ENCODE measurements at regions not wholly inside any gene's neighbourhood (a gene's known extent, or its start where the extent isn't known, plus 50 kb on each side); places are given as distances from the start of the nearest gene placed in this dataset.

GRCh38 chrX:9147086-9147485, 113.2 kb upstream of the FAM9B start:
- Histone ChIP-seq H3K27ac (no peak overlapping the region), H3K9me3 (no peaks in the 10 kb centered on the region), H3K27me3 (no peaks in the 10 kb centered on the region), H3K36me3 (no peaks in the 10 kb centered on the region), H3K4me1 (ENCODE audit: control insufficient read depth in 1 of 2, insufficient read depth in 1 of 2, low read depth in 1 of 2, low read length in 1 of 2) (no peaks in the 10 kb centered on the region), H3K4me3 (ENCODE audit: low read depth in 1 of 2, low read length in 1 of 2) (no peak overlapping the region)
- TF ChIP-seq, protein P1, sequence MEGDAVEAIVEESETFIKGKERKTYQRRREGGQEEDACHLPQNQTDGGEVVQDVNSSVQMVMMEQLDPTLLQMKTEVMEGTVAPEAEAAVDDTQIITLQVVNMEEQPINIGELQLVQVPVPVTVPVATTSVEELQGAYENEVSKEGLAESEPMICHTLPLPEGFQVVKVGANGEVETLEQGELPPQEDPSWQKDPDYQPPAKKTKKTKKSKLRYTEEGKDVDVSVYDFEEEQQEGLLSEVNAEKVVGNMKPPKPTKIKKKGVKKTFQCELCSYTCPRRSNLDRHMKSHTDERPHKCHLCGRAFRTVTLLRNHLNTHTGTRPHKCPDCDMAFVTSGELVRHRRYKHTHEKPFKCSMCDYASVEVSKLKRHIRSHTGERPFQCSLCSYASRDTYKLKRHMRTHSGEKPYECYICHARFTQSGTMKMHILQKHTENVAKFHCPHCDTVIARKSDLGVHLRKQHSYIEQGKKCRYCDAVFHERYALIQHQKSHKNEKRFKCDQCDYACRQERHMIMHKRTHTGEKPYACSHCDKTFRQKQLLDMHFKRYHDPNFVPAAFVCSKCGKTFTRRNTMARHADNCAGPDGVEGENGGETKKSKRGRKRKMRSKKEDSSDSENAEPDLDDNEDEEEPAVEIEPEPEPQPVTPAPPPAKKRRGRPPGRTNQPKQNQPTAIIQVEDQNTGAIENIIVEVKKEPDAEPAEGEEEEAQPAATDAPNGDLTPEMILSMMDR (IDR thresholded peaks at IDR 0.05): no peak

DNA sequence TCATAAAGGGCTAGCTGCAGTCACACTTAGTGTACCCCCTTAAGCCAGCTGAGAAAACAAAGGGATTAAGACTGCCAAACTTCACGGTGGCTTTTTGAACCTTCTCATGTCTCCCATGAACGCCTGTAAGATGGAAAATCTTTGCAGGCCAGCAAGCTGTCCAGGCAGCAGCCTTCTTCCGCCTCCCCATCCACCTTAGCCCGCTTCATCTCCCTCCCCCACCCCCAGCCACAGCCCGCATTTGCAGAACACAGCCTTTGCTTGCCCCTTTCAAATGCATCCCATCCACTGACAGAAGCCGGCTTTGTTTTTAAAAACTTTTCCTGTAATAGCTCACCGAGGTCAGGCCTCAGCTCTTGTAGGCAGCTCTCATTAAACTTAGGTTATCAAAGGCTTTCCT, 113.8 kb upstream of the FAM9B start:
- no peak overlapping the region for H3K4me3 ChIP-seq (ENCODE audit: low read depth in 1 of 2, low read length in 1 of 2)
- no peaks in the 10 kb centered on the region for H3K4me1 ChIP-seq (ENCODE audit: control insufficient read depth in 1 of 2, insufficient read depth in 1 of 2, low read depth in 1 of 2, low read length in 1 of 2)
- no peaks in the 10 kb centered on the region for H3K27me3 ChIP-seq
- TF ChIP-seq, protein P1 (IDR thresholded peaks at IDR 0.05): no peak
- H3K36me3 ChIP-seq: no peaks in the 10 kb centered on the region
- H3K9me3 ChIP-seq: no peaks in the 10 kb centered on the region
- H3K27ac ChIP-seq: no peak overlapping the region

GRCh38 chrX:9148615-9149399, 114.9 kb upstream of the FAM9B start:
- no peaks in the 10 kb centered on the region for H3K4me1 ChIP-seq (ENCODE audit: control insufficient read depth in 1 of 2, insufficient read depth in 1 of 2, low read depth in 1 of 2, low read length in 1 of 2)
- no peaks in the 10 kb centered on the region for H3K27me3 ChIP-seq
- H3K4me3 ChIP-seq (ENCODE audit: low read depth in 1 of 2, low read length in 1 of 2): no peak overlapping the region
- H3K27ac ChIP-seq: no peak overlapping the region
- TF ChIP-seq, protein P1 (IDR thresholded peaks at IDR 0.05): no peak
- no peaks in the 10 kb centered on the region for H3K36me3 ChIP-seq
- H3K9me3 ChIP-seq: no peaks in the 10 kb centered on the region

- Histone ChIP-seq H3K9me3 (no peaks in the 10 kb centered on the region), H3K36me3 (no peaks in the 10 kb centered on the region), H3K27me3 (no peaks in the 10 kb centered on the region), H3K27ac (no peak overlapping the region), H3K4me3 (ENCODE audit: low read depth in 1 of 2, low read length in 1 of 2) (no peak overlapping the region), H3K4me1 (ENCODE audit: control insufficient read depth in 1 of 2, insufficient read depth in 1 of 2, low read depth in 1 of 2, low read length in 1 of 2) (no peaks in the 10 kb centered on the region)
- TF ChIP-seq, protein P1 (IDR thresholded peaks at IDR 0.05): no peak
Measured at GRCh38 chrX:9149501-9150245, 115.7 kb upstream of the FAM9B start.

DNA sequence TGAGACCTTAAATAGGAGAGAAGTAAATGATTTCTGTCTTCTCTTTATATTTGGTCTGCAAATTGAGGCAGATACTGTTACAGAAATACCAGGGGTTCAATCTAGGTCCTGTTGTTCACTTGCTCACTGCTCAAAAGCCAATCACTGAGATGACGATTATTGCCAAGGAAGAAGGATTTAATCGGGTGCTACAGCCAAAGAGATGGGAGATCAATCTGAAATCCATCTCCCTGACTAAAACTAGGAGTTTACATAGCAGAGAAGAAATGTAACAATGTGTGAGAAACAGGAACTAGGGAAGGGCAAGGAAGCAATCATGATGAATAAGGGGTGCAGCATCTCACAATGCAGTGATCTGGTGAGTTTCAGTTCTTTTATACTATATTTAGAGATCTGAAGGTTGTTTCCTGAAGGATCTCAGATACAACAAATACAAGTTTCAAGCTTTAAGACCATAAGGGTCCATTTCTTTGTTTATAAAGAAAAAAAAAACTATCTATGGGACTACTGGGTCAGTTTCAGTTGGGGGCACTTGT, 117.9 kb upstream of the FAM9B start:
- no peak overlapping the region for H3K27ac ChIP-seq
- H3K36me3 ChIP-seq: no peaks in the 10 kb centered on the region
- H3K9me3 ChIP-seq: no peaks in the 10 kb centered on the region
- no peak overlapping the region for H3K4me3 ChIP-seq (ENCODE audit: low read depth in 1 of 2, low read length in 1 of 2)
- TF ChIP-seq, protein P1 (IDR thresholded peaks at IDR 0.05): no peak
- H3K27me3 ChIP-seq: no peaks in the 10 kb centered on the region
- H3K4me1 ChIP-seq (ENCODE audit: control insufficient read depth in 1 of 2, insufficient read depth in 1 of 2, low read depth in 1 of 2, low read length in 1 of 2): no peaks in the 10 kb centered on the region

All from neutrophil (primary cell).